ENCODE measurements at regions not wholly inside any gene's neighbourhood (a gene's known extent, or its start where the extent isn't known, plus 50 kb on each side); places are given as distances from the start of the nearest gene placed in this dataset.

DNA sequence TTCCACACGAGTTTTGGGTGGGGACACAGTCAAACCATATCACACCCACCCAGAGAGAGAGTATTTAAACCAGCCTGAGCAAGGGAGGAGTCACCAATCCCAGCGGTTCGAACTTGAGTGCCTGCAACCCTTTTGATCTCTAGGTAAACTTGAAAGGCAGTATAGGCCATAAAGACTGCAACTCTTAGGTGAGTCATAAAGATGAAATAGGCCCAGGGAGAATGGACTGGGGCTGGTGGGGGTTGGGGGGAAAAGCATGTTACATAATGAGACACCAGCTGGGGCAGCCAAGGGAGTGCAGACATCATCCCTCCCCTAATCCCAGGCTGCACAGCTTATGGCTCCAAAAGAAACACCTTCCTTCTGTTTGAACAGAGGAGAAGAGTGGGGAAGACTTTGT is 99.8 kb upstream of the LHX8 start:
- Histone ChIP-seq H3K27ac (ENCODE audit: low read depth in 2 of 2, low read length in 2 of 2) (no peak overlapping the region), H3K27me3 (ENCODE audit: control insufficient read depth, insufficient read depth, low read length) (no peaks in the 10 kb centered on the region), H3K4me3 (ENCODE audit: low read length in 3 of 3) (no peak overlapping the region), H3K9me3 (ENCODE audit: control insufficient read depth in 2 of 3, insufficient read depth in 1 of 3, low read length in 3 of 3) (peaks cover 0 to 7% (median 3%) of the 10 kb centered on the region in 3 donors), H3K9ac (ENCODE audit: low read length in 3 of 3) (no peak overlapping the region), H3K4me1 (ENCODE audit: control insufficient read depth in 2 of 3, insufficient read depth in 2 of 3, low read depth in 1 of 3, low read length in 3 of 3) (no peaks in the 10 kb centered on the region), H3K36me3 (ENCODE audit: control insufficient read depth in 2 of 3, insufficient read depth in 3 of 3, low read length in 3 of 3) (no peaks in the 10 kb centered on the region)
- no peak for FAIRE-seq
- DNase-seq = no peak
- intact Hi-C loops (cut with DNase I) = no loop called here
- TF ChIP-seq CTCF (IDR thresholded peaks at IDR 0.05; ENCODE audit: borderline replicate concordance, extremely low read depth, insufficient read depth) = no peak

- H3K27me3 ChIP-seq (ENCODE audit: control insufficient read depth, insufficient read depth, low read length) = no peaks in the 10 kb centered on the region
- H3K4me1 ChIP-seq (ENCODE audit: control insufficient read depth in 2 of 3, insufficient read depth in 2 of 3, low read depth in 1 of 3, low read length in 3 of 3) = no peaks in the 10 kb centered on the region
- H3K27ac ChIP-seq (ENCODE audit: low read depth in 2 of 2, low read length in 2 of 2) = no peak overlapping the region
- no peak overlapping the region for H3K9ac ChIP-seq (ENCODE audit: low read length in 3 of 3)
- no peaks in the 10 kb centered on the region for H3K36me3 ChIP-seq (ENCODE audit: control insufficient read depth in 2 of 3, insufficient read depth in 3 of 3, low read length in 3 of 3)
- TF ChIP-seq CTCF (IDR thresholded peaks at IDR 0.05; ENCODE audit: borderline replicate concordance, extremely low read depth, insufficient read depth) = no peak
- no peak overlapping the region for H3K4me3 ChIP-seq (ENCODE audit: low read length in 3 of 3)
- intact Hi-C loops (cut with DNase I) = no loop called here
- peaks cover 0 to 7% (median 0%) of the 10 kb centered on the region in 3 donors for H3K9me3 ChIP-seq (ENCODE audit: control insufficient read depth in 2 of 3, insufficient read depth in 1 of 3, low read length in 3 of 3)
- FAIRE-seq (no peak), DNase-seq (no peak)
Observed at GRCh38 chr1:75035536-75035935, 98.7 kb upstream of the LHX8 start.

- intact Hi-C loops (cut with DNase I) = no loop called here
- no peak for DNase-seq
Observed at GRCh38 chr1:75053207-75053606, 81.0 kb upstream of the LHX8 start.

More at GRCh38 chr1:75053207-75053606, 81.0 kb upstream of the LHX8 start:
- Histone ChIP-seq H3K27ac (ENCODE audit: low read depth in 2 of 2, low read length in 2 of 2) (no peak overlapping the region), H3K9ac (ENCODE audit: low read length in 3 of 3) (no peak overlapping the region), H3K4me1 (ENCODE audit: control insufficient read depth in 2 of 3, insufficient read depth in 2 of 3, low read depth in 1 of 3, low read length in 3 of 3) (no peaks in the 10 kb centered on the region), H3K9me3 (ENCODE audit: control insufficient read depth in 2 of 3, insufficient read depth in 1 of 3, low read length in 3 of 3) (peaks cover 0 to 2% (median 0%) of the 10 kb centered on the region in 3 donors), H3K4me3 (ENCODE audit: low read length in 3 of 3) (no peak overlapping the region), H3K36me3 (ENCODE audit: control insufficient read depth in 2 of 3, insufficient read depth in 3 of 3, low read length in 3 of 3) (no peaks in the 10 kb centered on the region), H3K27me3 (ENCODE audit: control insufficient read depth, insufficient read depth, low read length) (no peaks in the 10 kb centered on the region)
- no peak for FAIRE-seq
- no peak for TF ChIP-seq CTCF (IDR thresholded peaks at IDR 0.05; ENCODE audit: borderline replicate concordance, extremely low read depth, insufficient read depth)
